HG02588 (cell line): ENCODE measurements at regions not wholly inside any gene's neighbourhood (a gene's known extent, or its start where the extent isn't known, plus 50 kb on each side); places are given as distances from the start of the nearest gene placed in this dataset.

Experiments
- ATAC-seq: cut with Tn5 transposase; IDR thresholded peaks from one replicate; pipeline ENCODE4 v1.9.1; 2021; ENCODE audit warnings: mild to moderate bottlenecking, moderate library complexity; ENCODE audit not compliant: unreplicated experiment

GRCh38 chr9:103397868-103398600, 402.9 kb downstream of the CYLC2 start:
- peak; percentile 97 for ATAC-seq

- no peak for ATAC-seq
Observed at GRCh38 chr9:103399535-103399934, 404.4 kb downstream of the CYLC2 start.

- no peak for ATAC-seq
Observed at GRCh38 chr9:103407260-103407659, 412.1 kb downstream of the CYLC2 start.

GRCh38 chr9:103410059-103410458, 414.9 kb downstream of the CYLC2 start:
- ATAC-seq: no peak

GRCh38 chr9:103427696-103428095, 432.6 kb downstream of the CYLC2 start:
- no peak for ATAC-seq

- ATAC-seq: no peak
Observed at GRCh38 chr9:103430469-103430868, 435.3 kb downstream of the CYLC2 start.

- ATAC-seq: no peak
Observed at GRCh38 chr9:103431809-103432208, 436.7 kb downstream of the CYLC2 start.

GRCh38 chr9:103444176-103444575, 449.0 kb downstream of the CYLC2 start:
- ATAC-seq: no peak

- no peak for ATAC-seq
Observed at GRCh38 chr9:103458826-103459225, 463.7 kb downstream of the CYLC2 start.

- ATAC-seq: no peak
Observed at GRCh38 chr9:103471241-103471640, 476.1 kb downstream of the CYLC2 start.

- ATAC-seq: no peak
Observed at GRCh38 chr9:103474156-103474555, 479.0 kb downstream of the CYLC2 start.

GRCh38 chr9:103483471-103484096, 488.5 kb downstream of the CYLC2 start:
- ATAC-seq: no peak

- no peak for ATAC-seq
Observed at GRCh38 chr9:103485138-103485537, 490.0 kb downstream of the CYLC2 start.

GRCh38 chr9:103514767-103515166, 519.6 kb downstream of the CYLC2 start:
- no peak for ATAC-seq

- no peak for ATAC-seq
Observed at GRCh38 chr9:103522409-103522808, 527.3 kb downstream of the CYLC2 start.

- ATAC-seq: no peak
Observed at GRCh38 chr9:103530934-103531333, 535.8 kb downstream of the CYLC2 start.

- no peak for ATAC-seq
Observed at GRCh38 chr9:103533318-103533717, 538.2 kb downstream of the CYLC2 start.

GRCh38 chr9:103537426-103537825, 542.3 kb downstream of the CYLC2 start:
- no peak for ATAC-seq

GRCh38 chr9:103545260-103545659, 548.8 kb upstream of the SMC2 start:
- ATAC-seq: no peak

- no peak for ATAC-seq
Observed at GRCh38 chr9:103552712-103553111, 541.4 kb upstream of the SMC2 start.

- ATAC-seq: no peak
Observed at GRCh38 chr9:103574056-103574455, 520.1 kb upstream of the SMC2 start.

GRCh38 chr9:103586721-103587120, 507.4 kb upstream of the SMC2 start:
- ATAC-seq: no peak

- ATAC-seq: no peak
Observed at GRCh38 chr9:103601287-103601686, 492.8 kb upstream of the SMC2 start.
